ENCODE measurements at regions not wholly inside any gene's neighbourhood (a gene's known extent, or its start where the extent isn't known, plus 50 kb on each side); places are given as distances from the start of the nearest gene placed in this dataset.

DNA sequence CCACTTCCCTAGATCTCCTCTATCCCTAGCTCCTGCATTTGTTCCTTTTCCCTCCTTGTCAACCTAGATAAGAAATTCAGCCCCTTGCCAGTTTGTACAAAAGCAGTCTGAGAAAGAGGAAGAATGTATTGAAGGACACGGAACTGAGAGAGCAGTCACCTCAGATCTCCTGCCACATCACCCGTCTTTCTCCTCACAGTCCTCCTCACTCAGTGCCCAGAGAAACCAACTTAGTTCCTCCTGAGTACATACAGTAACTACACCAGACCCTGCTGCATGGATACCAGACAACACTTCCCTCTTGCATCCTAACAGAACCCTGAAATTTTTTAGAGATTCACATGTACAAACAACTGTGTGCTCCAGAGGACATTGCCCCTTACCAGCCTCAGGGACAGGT is 563.6 kb upstream of the ADAMTS9 start:
- TF ChIP-seq, protein P1, sequence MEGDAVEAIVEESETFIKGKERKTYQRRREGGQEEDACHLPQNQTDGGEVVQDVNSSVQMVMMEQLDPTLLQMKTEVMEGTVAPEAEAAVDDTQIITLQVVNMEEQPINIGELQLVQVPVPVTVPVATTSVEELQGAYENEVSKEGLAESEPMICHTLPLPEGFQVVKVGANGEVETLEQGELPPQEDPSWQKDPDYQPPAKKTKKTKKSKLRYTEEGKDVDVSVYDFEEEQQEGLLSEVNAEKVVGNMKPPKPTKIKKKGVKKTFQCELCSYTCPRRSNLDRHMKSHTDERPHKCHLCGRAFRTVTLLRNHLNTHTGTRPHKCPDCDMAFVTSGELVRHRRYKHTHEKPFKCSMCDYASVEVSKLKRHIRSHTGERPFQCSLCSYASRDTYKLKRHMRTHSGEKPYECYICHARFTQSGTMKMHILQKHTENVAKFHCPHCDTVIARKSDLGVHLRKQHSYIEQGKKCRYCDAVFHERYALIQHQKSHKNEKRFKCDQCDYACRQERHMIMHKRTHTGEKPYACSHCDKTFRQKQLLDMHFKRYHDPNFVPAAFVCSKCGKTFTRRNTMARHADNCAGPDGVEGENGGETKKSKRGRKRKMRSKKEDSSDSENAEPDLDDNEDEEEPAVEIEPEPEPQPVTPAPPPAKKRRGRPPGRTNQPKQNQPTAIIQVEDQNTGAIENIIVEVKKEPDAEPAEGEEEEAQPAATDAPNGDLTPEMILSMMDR (IDR thresholded peaks at IDR 0.05; ENCODE audit: low read depth, low read length), result no peak
- no peak for DNase-seq (ENCODE audit: low read depth in 1 of 2, low spot score in 1 of 2)
- no peaks in the 10 kb centered on the region for H3K9me3 ChIP-seq (ENCODE audit: low read depth)

DNA sequence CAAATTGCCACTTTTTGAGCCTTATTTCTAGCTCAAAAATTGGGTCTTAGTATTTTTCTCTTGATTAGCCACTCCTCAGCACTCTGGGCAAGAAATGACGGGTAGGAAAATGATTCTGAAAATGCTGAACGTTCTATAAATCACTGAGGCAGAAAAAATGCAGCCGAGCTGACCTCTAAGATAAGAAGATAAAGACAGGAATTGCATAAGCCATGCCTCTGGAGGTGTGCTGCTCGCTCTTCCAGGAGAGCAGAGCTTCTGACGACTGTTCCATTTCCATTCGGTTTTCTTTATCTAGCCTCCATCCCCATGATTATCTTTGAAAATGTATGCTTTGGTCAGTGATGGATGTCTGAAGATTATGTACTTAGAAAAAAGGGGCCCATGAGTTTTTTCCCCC is 558.8 kb upstream of the ADAMTS9 start:
- Histone ChIP-seq H3K27ac (no peak overlapping the region), H3K4me1 (ENCODE audit: low read depth) (peaks cover 7% of the 10 kb centered on the region), H3K4me3 (no peak overlapping the region), H3K36me3 (no peaks in the 10 kb centered on the region), H3K27me3 (no peaks in the 10 kb centered on the region), H3K9me3 (ENCODE audit: low read depth) (no peaks in the 10 kb centered on the region)
- no peak for DNase-seq (ENCODE audit: low read depth in 1 of 2, low spot score in 1 of 2)
- TF ChIP-seq, protein P1 (IDR thresholded peaks at IDR 0.05; ENCODE audit: low read depth, low read length), result no peak

More for the DNA sequence above, 563.6 kb upstream of the ADAMTS9 start:
- Histone ChIP-seq H3K4me1 (ENCODE audit: low read depth) (peaks cover 4% of the 10 kb centered on the region), H3K27me3 (no peaks in the 10 kb centered on the region), H3K36me3 (no peaks in the 10 kb centered on the region), H3K4me3 (no peak overlapping the region), H3K27ac (no peak overlapping the region)

DNA sequence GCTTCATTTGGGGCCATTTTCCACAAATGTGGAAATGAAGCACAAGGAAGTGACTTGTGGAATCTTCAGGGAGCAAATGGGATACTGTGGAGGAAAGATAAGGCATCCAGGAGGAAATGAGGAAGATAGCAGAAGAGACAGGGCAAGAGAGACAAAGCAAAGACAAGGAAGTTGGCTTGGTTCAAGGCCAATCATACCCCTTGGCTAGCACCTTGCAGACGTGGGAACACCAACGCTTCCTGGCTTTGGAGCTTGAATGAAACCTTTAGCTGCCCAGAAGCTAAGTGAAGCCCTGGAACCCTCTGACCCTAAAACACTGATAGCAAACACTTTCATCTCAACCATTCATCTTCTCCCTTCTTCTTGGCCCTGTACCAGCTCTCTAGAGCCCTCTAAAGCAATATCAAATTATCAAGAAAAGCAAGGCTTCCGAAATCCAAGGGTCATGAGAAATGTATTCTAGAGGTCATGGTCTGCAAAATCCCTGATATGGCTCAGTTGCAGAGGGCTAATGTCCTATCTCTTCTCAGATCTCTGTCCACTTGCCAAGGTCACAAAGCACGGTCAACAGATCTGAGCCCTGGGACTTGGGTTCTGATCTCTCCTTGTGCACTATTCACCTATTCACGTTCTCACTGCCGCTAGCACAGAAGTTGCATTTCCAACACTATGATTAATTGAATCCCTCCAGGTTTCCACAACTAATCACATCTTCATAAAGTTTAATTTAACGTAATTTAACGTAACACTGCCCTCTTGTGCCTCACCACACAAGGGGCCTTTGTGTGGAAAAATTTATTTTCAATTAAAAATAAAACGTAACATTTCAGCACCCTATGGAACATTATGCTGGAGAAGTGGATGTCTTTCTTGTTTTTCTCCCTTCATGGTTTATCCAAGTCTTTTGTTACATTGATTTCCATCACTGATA is 557.6 kb upstream of the ADAMTS9 start:
- H3K4me1 ChIP-seq (ENCODE audit: low read depth), result peaks cover 7% of the 10 kb centered on the region
- peak in 1 of 2 donors; percentile 65 for DNase-seq (ENCODE audit: low read depth in 1 of 2, low spot score in 1 of 2)
- no peaks in the 10 kb centered on the region for H3K27me3 ChIP-seq
- H3K27ac ChIP-seq, result no peak overlapping the region
- no peaks in the 10 kb centered on the region for H3K9me3 ChIP-seq (ENCODE audit: low read depth)
- no peaks in the 10 kb centered on the region for H3K36me3 ChIP-seq
- TF ChIP-seq, protein P1 (IDR thresholded peaks at IDR 0.05; ENCODE audit: low read depth, low read length), result peak; percentile 64
- no peak overlapping the region for H3K4me3 ChIP-seq

DNA sequence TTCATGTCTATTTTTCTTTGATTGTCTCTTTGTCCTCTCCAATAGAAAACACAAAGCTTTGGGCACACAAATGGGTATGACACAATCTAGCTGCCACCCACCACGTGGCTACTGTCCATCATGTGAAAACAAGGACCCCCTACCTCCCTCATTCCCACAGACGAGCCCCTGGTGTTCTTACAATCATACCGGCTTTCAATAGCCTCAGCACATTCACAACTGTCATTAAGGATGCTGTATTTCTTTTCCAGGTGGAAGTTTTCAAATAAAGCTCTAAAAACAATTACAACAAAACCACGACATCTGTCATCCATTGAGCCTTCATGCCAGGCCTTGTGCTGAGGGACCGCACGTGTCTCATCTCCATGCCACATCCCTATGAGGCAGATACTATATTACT is 552.6 kb upstream of the ADAMTS9 start:
- Histone ChIP-seq H3K36me3 (no peaks in the 10 kb centered on the region), H3K27ac (no peak overlapping the region), H3K9me3 (ENCODE audit: low read depth) (no peaks in the 10 kb centered on the region), H3K27me3 (no peaks in the 10 kb centered on the region), H3K4me3 (no peak overlapping the region), H3K4me1 (ENCODE audit: low read depth) (no peaks in the 10 kb centered on the region)
- DNase-seq (ENCODE audit: low read depth in 1 of 2, low spot score in 1 of 2), result no peak
- TF ChIP-seq, protein P1 (IDR thresholded peaks at IDR 0.05; ENCODE audit: low read depth, low read length), result no peak

DNA sequence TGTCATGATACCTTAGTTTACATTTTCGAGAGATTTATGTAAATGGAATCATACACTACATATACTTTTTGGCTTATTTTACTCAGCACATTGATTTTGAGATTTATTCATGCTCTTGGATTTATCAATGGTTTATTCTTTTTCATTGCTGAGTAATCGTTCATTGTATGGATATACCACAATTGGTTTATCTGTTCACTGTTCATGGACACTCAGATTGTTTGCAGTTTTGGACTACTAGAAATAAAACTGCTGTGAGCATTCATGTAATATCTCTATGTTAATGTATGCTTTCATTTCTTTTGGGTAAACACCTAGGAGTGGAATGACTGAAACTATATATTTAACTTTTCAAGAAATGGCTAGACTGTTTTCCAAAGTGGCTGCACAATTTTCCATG is 550.9 kb upstream of the ADAMTS9 start:
- Histone ChIP-seq H3K4me3 (no peak overlapping the region), H3K9me3 (ENCODE audit: low read depth) (no peaks in the 10 kb centered on the region), H3K36me3 (no peaks in the 10 kb centered on the region), H3K27ac (no peak overlapping the region), H3K4me1 (ENCODE audit: low read depth) (no peaks in the 10 kb centered on the region), H3K27me3 (no peaks in the 10 kb centered on the region)
- TF ChIP-seq, protein P1 (IDR thresholded peaks at IDR 0.05; ENCODE audit: low read depth, low read length), result no peak
- no peak for DNase-seq (ENCODE audit: low read depth in 1 of 2, low spot score in 1 of 2)
